GM12875 (cell line): ENCODE measurements at regions not wholly inside any gene's neighbourhood (a gene's known extent, or its start where the extent isn't known, plus 50 kb on each side); places are given as distances from the start of the nearest gene placed in this dataset.
"Not testable (repeated sequence)": the region's sequence is repeated elsewhere in the genome, so short reads cannot be mapped to it uniquely, and the experiment has no call there.

ENCODE experiments used
- H3K4me3 ChIP-seq: one replicate; pipeline ENCODE4 v1.5.1; 2011; ENCODE audit warnings: low read depth, low read length, control low read depth
- CTCF ChIP-seq: IDR thresholded peaks from 2 replicates; pipeline ENCODE4 v1.5.1; 2011; ENCODE audit warnings: low read depth, mild to moderate bottlenecking, control low read depth, inconsistent platforms, low read length, moderate library complexity, borderline replicate concordance; ENCODE audit not compliant: insufficient read depth

GRCh38 chr15:56792211-56792610, 58.9 kb upstream of the ZNF280D start:
- H3K4me3 ChIP-seq: no peak overlapping the region
- no peak for TF ChIP-seq CTCF

- H3K4me3 ChIP-seq: not testable (repeated sequence)
Observed at GRCh38 chr15:56791521-56791920, 58.2 kb upstream of the ZNF280D start.

GRCh38 chr15:56788359-56788758, 55.0 kb upstream of the ZNF280D start:
- no peak for TF ChIP-seq CTCF
- no peak overlapping the region for H3K4me3 ChIP-seq

GRCh38 chr15:56786966-56787365, 53.7 kb upstream of the ZNF280D start:
- no peak for TF ChIP-seq CTCF
- H3K4me3 ChIP-seq: no peak overlapping the region

- no peak for TF ChIP-seq CTCF
- H3K4me3 ChIP-seq: no peak overlapping the region
Observed at GRCh38 chr15:56783857-56784661, 50.8 kb upstream of the ZNF280D start.

GRCh38 chr15:56783156-56783856, 50.0 kb upstream of the ZNF280D start:
- no peak overlapping the region for H3K4me3 ChIP-seq
- TF ChIP-seq CTCF: no peak
